ENCODE measurements at regions not wholly inside any gene's neighbourhood (a gene's known extent, or its start where the extent isn't known, plus 50 kb on each side); places are given as distances from the start of the nearest gene placed in this dataset.

DNA sequence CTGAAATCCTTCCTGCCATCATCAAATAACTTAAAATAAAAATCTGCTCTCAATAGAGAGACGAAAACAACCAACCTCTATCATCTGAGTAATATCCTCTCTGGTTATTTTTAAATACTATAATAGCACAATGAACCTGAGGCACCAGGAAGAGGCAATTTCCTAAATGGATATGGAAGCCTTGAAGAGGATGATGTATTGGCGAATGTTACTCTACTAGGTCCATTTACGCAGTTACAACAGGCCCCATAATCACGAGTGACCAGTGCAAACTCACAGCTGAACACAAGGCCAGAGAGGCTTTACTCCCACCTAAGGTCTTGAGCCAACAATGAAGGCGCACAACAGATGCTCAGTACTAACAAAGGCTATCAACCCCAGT is 678.8 kb upstream of the NR3C2 start:
- DNase-seq (ENCODE audit: low spot score): no peak

DNA sequence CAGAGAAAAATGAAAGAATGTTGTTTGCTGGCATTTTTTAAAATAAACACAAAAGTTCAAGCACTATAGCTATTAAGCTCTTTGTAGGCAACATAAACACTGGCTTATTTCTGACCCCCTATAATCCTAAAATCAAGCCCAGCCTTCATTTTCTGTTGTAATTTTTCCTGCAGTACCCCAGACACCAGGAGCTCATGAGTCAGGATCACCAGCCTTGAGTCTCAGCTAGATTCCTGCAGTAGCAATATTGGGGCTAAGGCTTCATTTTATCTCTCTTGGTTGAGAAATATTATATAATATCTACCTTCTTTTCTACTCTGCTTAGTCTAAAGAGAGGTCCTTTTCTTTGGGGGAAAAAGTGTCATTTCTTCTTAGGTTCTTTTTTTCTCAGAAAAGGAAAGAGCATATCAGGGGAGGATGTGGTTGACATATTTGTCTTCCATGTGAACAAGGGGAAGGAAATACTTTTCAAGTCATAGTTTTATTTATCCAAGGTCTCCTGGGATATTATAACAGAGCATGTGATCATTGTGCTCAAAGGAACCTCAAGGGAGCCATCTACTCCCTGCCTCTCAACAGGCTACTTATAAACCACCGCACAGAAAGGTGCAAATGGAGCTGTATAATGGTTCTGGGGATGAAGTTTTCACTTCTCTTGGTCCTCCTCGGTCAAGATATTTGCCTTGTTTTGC is 678.3 kb upstream of the NR3C2 start:
- DNase-seq (ENCODE audit: low spot score): no peak

- DNase-seq (ENCODE audit: low spot score): no peak
Measured at GRCh38 chr4:149116806-149117205, 674.6 kb upstream of the NR3C2 start.

DNA sequence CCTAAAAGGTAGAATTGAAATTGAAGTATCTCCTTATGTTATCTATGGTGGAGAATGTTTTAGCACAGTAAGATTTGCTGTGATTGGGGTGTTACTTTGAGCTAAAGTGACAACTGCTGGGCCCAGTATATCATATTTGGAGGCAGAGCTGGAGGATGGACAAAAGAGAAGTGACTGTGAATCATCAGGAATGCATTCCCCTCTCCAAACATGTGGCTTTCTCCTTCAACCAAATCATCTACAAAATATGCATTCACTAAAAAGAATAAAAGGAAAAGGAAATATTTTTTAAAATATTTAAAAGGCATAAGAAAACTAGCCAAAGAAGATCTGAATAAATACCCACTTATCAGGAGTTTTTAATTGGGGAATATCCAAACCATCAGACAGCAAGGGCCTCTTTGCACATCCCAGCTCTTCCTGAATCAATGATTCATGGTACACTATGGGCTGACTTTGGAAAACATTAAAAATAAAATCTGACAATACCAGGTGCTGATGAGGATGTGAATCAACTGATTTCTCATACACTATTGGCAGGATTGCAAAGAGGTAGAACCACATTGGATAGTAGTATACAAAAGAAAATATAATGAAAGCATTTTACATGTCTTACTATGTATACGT is 671.7 kb upstream of the NR3C2 start:
- no peak for DNase-seq (ENCODE audit: low spot score)

DNA sequence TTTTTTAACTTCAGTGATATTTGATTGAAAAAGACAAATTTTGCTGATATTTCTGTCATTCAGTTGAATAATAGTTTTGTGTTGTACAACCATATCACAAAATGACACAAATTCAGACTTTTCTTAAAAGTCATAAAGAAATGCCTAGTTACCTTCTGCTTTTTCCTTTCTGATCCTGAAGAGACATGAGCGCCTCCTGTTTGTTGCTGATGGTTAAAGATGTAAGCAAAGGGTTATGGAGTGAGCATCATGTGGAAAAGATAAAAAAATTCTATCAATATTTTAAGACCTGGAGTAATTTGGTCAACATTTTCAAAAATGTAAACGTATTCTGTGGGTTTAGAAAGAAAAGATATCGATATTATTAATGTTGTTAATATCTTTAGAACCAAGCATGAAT is 669.9 kb upstream of the NR3C2 start:
- DNase-seq (ENCODE audit: low spot score): no peak

DNA sequence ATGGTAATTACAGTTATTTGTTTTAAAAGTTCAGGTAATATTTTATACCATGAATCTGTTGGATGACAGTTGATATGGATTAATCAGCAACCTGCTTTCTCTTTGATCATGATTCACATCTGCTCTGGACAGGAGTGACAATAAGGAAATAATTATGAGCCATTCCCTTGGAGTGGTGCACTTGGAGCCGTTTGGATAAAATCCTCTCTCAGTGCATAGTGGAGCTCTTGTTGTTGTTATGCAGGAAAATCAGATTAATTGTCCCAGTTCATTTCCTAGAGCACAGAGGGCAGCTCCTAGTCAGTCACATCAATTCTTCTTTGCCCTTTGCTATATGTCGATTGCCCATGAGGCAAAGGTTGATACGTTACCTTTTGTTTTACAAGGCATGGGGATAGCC is 668.3 kb upstream of the NR3C2 start:
- no peak for DNase-seq (ENCODE audit: low spot score)

GRCh38 chr4:149108626-149109025 is 666.4 kb upstream of the NR3C2 start:
- DNase-seq (ENCODE audit: low spot score): no peak

DNA sequence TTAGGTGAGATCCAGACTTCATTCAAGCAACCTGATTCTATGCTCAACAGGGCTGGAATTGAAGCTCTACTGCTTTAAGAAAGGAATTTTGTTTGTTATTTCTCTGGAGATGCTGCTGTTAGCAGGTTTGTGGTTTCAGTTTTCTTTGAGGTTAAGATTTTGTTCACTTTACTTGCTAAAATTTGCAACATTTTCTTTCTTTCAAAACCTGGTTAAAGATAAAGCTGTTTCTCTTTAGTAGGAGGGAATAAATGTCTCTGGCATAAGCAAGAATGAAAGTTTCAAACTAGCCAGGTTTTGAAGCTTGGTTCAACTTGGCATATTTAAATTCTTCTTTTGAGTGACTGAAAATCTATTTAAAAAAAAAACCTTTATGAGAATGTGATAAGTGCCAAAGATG is 660.6 kb upstream of the NR3C2 start:
- DNase-seq (ENCODE audit: low spot score): no peak

GRCh38 chr4:149101649-149102048 is 659.4 kb upstream of the NR3C2 start:
- no peak for DNase-seq (ENCODE audit: low spot score)

- DNase-seq (ENCODE audit: low spot score): no peak
Measured at GRCh38 chr4:149095811-149096210, 653.6 kb upstream of the NR3C2 start.

- no peak for DNase-seq (ENCODE audit: low spot score)
Measured at GRCh38 chr4:149095001-149095400, 652.8 kb upstream of the NR3C2 start.

DNA sequence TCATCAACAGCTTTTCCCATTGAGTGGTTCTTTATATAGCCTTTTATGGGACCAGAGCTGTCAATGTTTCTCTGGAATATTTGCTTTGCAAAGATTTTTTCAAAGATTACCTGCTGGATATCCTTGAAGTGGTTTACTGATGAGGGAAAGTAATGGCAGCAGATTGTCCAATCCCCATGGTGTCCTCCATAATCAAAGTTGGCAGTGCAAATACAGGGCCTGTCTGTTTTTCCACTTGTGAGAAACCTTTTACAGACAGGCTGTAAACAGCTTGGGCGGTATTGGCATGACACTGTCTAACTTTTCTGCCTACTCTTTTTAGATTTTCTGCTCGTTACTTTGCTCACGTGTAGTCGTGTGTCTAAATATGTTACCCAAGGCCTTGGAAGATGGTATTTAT is 641.9 kb upstream of the NR3C2 start:
- no peak for DNase-seq (ENCODE audit: low spot score)

- DNase-seq (ENCODE audit: low spot score): no peak
Measured at GRCh38 chr4:149077181-149077580, 635.0 kb upstream of the NR3C2 start.

DNA sequence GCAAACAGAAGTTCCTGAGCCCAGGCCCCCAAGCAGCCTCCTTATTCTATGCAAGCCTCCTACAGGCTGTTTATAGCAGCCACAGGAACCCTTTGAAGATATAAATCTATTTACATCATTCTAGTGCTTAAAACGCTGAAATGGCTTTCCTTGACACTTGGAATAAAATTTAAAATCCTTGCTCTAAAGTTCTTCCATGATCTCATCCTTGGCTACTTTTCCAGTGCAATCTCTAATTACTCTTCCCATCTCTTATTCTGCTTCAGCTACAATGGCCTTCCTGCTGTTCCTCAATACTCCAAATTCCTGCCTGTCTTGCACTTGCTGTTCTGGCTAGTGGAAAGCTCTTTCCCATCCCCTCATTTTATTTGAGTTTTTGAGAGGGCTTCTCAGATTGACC is 634.2 kb upstream of the NR3C2 start:
- no peak for DNase-seq (ENCODE audit: low spot score)

DNA sequence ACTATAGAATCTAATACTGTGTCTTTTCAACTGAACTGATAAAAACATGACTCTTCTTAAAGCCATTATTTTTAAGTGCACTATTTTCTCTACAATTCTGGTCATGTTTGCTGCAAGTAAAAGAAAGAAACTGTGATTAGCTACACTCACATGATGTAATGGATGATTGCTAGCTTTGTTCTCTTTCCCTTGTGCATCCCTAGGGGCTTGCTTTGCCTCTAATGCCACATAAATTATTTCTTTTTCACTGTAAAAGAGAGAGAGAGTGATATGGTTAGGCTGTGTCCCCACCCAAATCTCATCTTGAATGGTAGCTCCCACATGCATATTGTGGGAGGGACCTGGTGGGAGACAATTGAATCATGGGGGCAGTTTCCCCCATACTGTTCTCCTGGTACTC is 630.2 kb upstream of the NR3C2 start:
- DNase-seq (ENCODE audit: low spot score): no peak

GRCh38 chr4:149065753-149066152 is 623.5 kb upstream of the NR3C2 start:
- DNase-seq (ENCODE audit: low spot score): no peak

- DNase-seq (ENCODE audit: low spot score): no peak
Measured at GRCh38 chr4:149062997-149063396, 620.8 kb upstream of the NR3C2 start.

GRCh38 chr4:149057594-149057993 is 615.4 kb upstream of the NR3C2 start:
- DNase-seq (ENCODE audit: low spot score): no peak

DNA sequence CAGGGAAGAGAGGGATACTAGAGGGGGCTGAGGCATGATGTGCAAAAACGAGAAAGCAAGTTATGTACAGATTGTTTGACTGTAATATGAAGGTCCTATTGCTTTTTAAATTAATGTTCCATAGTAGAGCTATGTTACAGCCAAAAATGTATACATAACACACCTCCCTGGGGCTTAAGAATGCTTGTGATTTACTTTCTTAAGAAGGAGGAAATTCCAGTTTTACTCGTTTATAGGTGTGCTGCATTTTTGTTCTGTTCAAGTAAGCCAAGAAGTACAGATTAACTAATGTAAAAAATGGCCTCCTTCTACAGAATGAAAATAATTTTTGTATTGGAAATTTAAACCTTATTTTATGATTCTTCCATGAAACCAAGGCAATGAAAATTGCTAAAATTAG is 614.4 kb upstream of the NR3C2 start:
- no peak for DNase-seq (ENCODE audit: low spot score)

GRCh38 chr4:149055624-149056023 is 613.4 kb upstream of the NR3C2 start:
- DNase-seq (ENCODE audit: low spot score): no peak

DNA sequence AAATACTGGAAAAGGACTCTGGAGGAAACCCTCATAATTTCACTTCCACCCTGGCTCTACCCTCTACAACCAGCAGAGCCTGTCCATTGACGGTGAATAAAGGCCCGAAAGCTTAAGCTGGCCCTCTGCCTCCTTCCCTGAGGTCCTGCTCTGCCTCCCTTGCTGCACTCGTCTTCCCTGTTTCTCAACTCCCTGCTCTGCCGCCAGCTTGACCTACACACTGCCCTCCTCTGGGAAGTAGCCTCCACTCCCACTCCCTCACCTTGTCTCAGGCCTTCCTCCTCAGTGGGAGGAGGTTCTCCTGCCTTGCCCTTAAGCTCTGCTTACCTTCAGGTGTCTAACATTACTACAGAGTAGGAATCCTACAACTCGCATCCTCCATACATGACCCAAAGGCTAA is 608.6 kb upstream of the NR3C2 start:
- DNase-seq (ENCODE audit: low spot score): no peak

DNA sequence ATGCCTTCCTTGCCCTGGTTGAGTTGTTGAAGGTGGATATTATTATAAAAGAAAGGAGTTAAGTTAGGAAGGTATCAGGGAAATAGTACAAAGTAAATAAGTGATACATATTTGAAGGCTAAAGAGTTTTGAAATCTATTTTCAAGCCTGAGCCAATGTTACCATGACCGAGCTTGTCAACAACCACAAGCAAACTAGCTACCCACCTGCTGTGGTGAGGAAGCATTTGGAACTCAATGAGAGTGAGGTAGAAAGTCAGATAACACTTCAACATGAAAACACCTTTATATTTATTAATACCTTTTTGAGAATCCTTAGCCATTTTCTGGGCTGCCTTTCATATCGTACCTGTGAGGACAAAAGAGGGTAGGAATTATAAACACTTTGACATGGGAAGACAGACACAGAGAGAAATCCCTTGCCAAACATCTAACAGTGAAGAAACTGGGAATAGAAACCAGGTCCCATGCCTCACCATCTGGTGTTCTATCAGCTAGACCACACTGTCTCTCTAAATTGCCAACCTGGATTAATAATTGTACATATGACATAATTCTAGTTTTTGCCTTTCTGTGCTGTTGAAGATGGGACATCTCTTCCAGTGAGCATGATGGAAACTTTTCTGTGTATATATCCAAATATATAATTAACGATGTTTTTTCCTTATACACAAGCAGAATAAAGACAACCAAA is 606.4 kb upstream of the NR3C2 start:
- no peak for DNase-seq (ENCODE audit: low spot score)

DNA sequence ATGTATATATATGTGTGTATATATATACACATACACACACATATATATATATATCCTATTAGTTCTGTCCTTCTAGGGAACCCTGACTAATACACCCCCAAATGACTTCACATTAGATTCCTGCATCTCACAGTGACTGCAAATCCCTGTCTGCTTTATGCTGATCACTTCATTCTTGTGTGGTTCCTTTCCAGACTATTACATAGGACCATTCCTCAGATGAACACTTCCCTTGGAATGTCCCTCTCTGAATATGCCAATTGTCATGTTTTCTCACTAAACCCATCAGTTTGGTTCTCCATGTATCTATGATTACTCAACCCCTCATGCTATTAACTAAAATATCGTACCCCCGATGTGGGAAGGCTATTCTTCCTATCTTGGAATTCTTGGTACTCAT is 605.2 kb upstream of the NR3C2 start:
- no peak for DNase-seq (ENCODE audit: low spot score)

DNA sequence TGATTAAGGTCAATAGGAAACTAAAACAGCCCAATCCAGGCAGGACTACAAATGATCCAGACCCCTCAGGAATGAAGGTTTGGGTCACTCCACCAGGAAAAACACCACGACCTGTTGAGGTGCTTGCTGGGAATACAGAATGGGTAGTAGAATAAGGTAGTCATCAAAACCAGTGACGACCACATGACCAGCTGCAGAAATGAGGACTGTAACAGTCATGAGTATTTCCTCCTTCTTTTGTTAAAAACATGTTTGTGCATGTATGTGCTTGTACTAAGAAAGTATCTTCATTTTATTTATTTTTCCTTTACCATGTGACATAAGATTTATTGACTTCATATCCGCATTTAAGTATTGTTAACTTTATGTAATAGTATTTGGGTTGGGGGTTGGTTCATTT is 603.5 kb upstream of the NR3C2 start:
- DNase-seq (ENCODE audit: low spot score): no peak
